Fibroblast of lung (primary cell): ENCODE measurements at regions not wholly inside any gene's neighbourhood (a gene's known extent, or its start where the extent isn't known, plus 50 kb on each side); places are given as distances from the start of the nearest gene placed in this dataset.

ENCODE experiments used
- DNase-seq, 2 donors: peaks; one replicate each; pipeline versions ENCODE4 v3.0.0 to v3.0.0-alpha.2; 2010; ENCODE audit warnings: low read depth in 2 of 2
- H2AFZ ChIP-seq: 2 replicates; pipeline ENCODE4 v1.5.1; 2012; ENCODE audit warnings: low read length, control low read depth, inconsistent platforms
- H3K27ac ChIP-seq: 2 replicates; pipeline ENCODE4 v1.5.1; 2011; ENCODE audit warnings: low read length, control low read depth; ENCODE audit not compliant: insufficient read depth
- H3K27me3 ChIP-seq: 2 replicates; pipeline ENCODE4 v1.5.1; 2011; ENCODE audit warnings: mild to moderate bottlenecking, low read length; ENCODE audit not compliant: control insufficient read depth, insufficient read depth
- H3K36me3 ChIP-seq: 2 replicates; pipeline ENCODE4 v1.5.1; 2011; ENCODE audit warnings: low read length; ENCODE audit not compliant: control insufficient read depth, insufficient read depth
- H3K4me1 ChIP-seq: 2 replicates; pipeline ENCODE4 v1.5.1; 2011; ENCODE audit warnings: low read length; ENCODE audit not compliant: control insufficient read depth, insufficient read depth; ENCODE audit errors: extremely low read depth
- H3K4me2 ChIP-seq: 2 replicates; pipeline ENCODE4 v1.5.1; 2011; ENCODE audit warnings: low read length, control low read depth; ENCODE audit not compliant: insufficient read depth; ENCODE audit errors: extremely low read depth
- H3K4me3 ChIP-seq, 4 experiments: fragments of 200-600 bp in 1 of 4; sonication (generic) in 1 of 4; replicated peaks in 1 of 4; 2 replicates each; pipeline ENCODE4 v1.5.1; 2011 to 2016; ENCODE audit warnings: low read length in 4 of 4, low read depth in 3 of 4, mild to moderate bottlenecking in 3 of 4, control low read depth in 2 of 4, inconsistent platforms in 1 of 4, mixed read lengths in 1 of 4; ENCODE audit not compliant: insufficient read depth in 1 of 4; ENCODE audit errors: control extremely low read depth in 1 of 4
- H3K79me2 ChIP-seq: 2 replicates; pipeline ENCODE4 v1.5.1; 2012; ENCODE audit warnings: mild to moderate bottlenecking, low read length, inconsistent platforms; ENCODE audit not compliant: control insufficient read depth, insufficient read depth
- H3K9ac ChIP-seq: 2 replicates; pipeline ENCODE4 v1.5.1; 2011; ENCODE audit warnings: mild to moderate bottlenecking, low read length, control low read depth; ENCODE audit not compliant: insufficient read depth
- H3K9me3 ChIP-seq: 2 replicates; pipeline ENCODE4 v1.5.1; 2012; ENCODE audit warnings: low read depth, low read length; ENCODE audit not compliant: control insufficient read depth, insufficient read depth
- H4K20me1 ChIP-seq: 2 replicates; pipeline ENCODE4 v1.5.1; 2011; ENCODE audit warnings: low read length; ENCODE audit not compliant: control insufficient read depth, insufficient read depth; ENCODE audit errors: extremely low read depth
- EZH2 ChIP-seq: IDR thresholded peaks from 2 replicates; pipeline ENCODE4 v1.5.1; 2012; ENCODE audit warnings: low read length, control low read depth, mild to moderate bottlenecking; ENCODE audit errors: missing control alignments
- TF ChIP-seq, protein P1 (sequence below), 2 donors: IDR thresholded peaks in 1 of 2; conservative IDR thresholded peaks in 1 of 2; 1 replicate in 1 of 2; 2 replicates in 1 of 2; pipeline ENCODE4 v1.5.1; 2011 to 2012; ENCODE audit warnings: low read length in 2 of 2, control low read depth in 1 of 2, inconsistent platforms in 1 of 2, low read depth in 1 of 2, mild to moderate bottlenecking in 1 of 2

DNA sequence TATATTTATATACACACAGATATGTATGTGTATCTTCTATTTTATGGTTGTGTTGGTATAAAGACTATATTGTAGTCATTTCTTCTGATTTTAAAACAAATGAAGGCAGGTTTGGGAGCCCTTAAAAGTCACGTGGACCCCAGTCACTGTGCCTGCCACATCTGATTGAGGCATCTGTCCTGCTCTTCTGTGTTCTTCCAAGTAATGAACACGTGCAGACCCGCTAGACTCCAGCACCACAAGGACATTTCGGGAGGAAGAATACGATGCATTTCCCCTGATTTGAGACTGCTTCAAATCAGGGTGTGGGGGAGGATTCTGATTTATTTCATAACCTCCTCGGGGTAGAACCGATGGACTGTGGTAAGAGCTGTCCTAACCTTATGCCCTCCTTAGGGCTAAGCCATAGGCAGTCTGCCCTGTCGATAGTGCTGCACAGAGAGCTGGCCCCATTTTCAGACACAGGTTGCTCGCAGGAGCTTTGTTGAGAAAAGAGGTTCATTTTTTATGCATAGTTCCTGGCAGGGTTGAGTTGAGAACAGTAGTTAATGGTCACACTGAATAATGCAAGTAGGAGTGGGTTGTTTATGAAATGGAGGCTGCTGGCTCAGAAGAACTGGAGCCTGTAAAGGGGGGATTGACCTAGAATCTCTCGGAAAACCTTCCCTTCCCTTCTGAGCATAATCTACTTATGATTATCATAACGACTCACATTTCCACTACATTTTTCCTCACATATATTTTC lies 55.0 kb upstream of the C10orf120 start:
- Histone ChIP-seq H3K4me1 (no peaks in the 10 kb centered on the region), H3K4me2 (no peak overlapping the region), H3K9me3 (no peaks in the 10 kb centered on the region), H3K27ac (no peak overlapping the region), H3K79me2 (no peaks in the 10 kb centered on the region), H2AFZ (no peak overlapping the region), H3K9ac (no peak overlapping the region), H3K36me3 (no peaks in the 10 kb centered on the region), H4K20me1 (no peaks in the 10 kb centered on the region), H3K4me3 (no peak overlapping the region), H3K27me3 (no peaks in the 10 kb centered on the region)
- TF ChIP-seq, protein P1, sequence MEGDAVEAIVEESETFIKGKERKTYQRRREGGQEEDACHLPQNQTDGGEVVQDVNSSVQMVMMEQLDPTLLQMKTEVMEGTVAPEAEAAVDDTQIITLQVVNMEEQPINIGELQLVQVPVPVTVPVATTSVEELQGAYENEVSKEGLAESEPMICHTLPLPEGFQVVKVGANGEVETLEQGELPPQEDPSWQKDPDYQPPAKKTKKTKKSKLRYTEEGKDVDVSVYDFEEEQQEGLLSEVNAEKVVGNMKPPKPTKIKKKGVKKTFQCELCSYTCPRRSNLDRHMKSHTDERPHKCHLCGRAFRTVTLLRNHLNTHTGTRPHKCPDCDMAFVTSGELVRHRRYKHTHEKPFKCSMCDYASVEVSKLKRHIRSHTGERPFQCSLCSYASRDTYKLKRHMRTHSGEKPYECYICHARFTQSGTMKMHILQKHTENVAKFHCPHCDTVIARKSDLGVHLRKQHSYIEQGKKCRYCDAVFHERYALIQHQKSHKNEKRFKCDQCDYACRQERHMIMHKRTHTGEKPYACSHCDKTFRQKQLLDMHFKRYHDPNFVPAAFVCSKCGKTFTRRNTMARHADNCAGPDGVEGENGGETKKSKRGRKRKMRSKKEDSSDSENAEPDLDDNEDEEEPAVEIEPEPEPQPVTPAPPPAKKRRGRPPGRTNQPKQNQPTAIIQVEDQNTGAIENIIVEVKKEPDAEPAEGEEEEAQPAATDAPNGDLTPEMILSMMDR (conservative IDR thresholded peaks at IDR 0.05 in 1 of 2, IDR thresholded peaks at IDR 0.05 in 1 of 2; ENCODE audit: low read depth in 1 of 2, low read length in 2 of 2), result no peak
- TF ChIP-seq EZH2, result no peak
- DNase-seq, result no peak

DNA sequence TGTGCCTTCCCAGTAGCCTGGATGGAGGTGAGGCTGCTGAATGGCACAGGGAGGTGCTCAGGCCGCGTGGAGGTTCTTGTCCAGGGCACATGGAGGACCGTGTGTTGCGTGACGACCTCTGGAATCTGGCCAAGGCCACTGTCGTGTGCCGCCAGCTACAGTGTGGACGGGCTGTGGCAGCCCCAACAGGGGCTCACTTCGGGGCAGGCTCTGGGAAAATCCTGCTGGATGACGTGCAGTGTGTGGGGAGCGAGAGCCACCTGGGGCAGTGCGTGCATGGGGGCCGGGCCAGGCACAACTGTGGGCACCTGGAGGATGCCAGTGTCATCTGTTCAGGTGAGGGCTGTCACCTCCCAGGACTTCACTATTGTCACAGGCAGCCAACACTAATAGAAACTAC lies 50.2 kb upstream of the C10orf120 start:
- TF ChIP-seq EZH2, result no peak
- TF ChIP-seq, protein P1 (conservative IDR thresholded peaks at IDR 0.05 in 1 of 2, IDR thresholded peaks at IDR 0.05 in 1 of 2; ENCODE audit: low read depth in 1 of 2, low read length in 2 of 2), result no peak
- H3K27me3 ChIP-seq, result no peaks in the 10 kb centered on the region
- no peaks in the 10 kb centered on the region for H3K79me2 ChIP-seq
- no peak overlapping the region for H3K4me2 ChIP-seq
- DNase-seq, result no peak
- H2AFZ ChIP-seq, result no peak overlapping the region
- H3K36me3 ChIP-seq, result no peaks in the 10 kb centered on the region
- no peak overlapping the region for H3K4me3 ChIP-seq
- H3K4me1 ChIP-seq, result no peaks in the 10 kb centered on the region
- H4K20me1 ChIP-seq, result no peaks in the 10 kb centered on the region
- no peak overlapping the region for H3K9ac ChIP-seq
- no peak overlapping the region for H3K27ac ChIP-seq
- no peaks in the 10 kb centered on the region for H3K9me3 ChIP-seq
